GM18517 (cell line): ENCODE measurements at regions not wholly inside any gene's neighbourhood (a gene's known extent, or its start where the extent isn't known, plus 50 kb on each side); places are given as distances from the start of the nearest gene placed in this dataset.
"Not testable (repeated sequence)": the region's sequence is repeated elsewhere in the genome, so short reads cannot be mapped to it uniquely, and the experiment has no call there.

ENCODE experiments used
- ATAC-seq: cut with Tn5 transposase; IDR thresholded peaks from one replicate; pipeline ENCODE4 v1.9.1; 2021; ENCODE audit warnings: mild to moderate bottlenecking, moderate library complexity; ENCODE audit not compliant: unreplicated experiment

- no peak for ATAC-seq
These were observed 449.3 kb downstream of the PRR16 start for GRCh38 chr5:120913396-120913795.

DNA sequence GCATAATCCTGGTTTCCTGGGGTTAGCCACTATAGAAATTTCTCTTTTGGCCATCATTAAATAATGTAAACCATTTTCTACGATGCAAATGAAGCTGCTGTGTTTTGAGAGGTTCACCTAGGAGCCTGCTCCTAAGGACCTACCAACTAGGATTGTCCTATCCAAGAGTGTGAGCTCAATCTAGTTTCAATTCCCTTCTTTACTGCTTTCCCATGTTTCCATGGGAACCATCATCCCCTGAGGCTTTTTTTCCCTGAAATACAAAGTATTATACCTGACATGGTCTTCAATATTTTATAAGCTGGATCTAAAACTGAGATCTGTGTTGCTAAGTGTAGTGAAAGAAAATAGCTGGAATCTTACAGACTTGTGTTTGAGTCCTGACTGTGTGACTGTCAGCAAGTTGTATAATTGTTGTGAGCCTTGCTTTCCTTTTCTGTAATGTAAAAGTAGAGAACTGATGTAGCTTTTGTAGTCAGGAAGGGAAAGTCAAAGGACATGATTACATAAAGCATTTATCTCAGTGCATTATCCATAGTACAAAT is 453.2 kb downstream of the PRR16 start:
- ATAC-seq, result no peak

DNA sequence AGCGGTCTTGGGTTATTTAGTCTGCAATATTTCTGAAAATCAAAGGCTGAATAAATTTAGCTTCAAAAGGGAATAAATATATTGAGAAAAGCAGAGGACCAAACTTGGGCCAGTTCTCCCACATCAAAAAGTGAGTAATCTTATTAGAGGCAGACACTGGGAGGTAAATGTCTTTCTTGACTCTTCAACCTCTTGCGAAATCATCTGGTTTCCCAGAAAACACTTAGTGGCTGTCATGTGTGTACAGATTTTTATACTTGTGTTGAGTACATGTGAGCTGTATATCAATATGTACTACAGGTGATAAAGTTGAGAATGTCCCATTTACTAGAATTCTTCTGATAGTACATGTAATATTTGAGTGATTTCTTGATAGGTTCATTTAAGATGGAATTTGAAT is 454.9 kb downstream of the PRR16 start:
- ATAC-seq, result no peak

- no peak for ATAC-seq
These were observed 458.9 kb downstream of the PRR16 start for GRCh38 chr5:120923026-120923425.

- ATAC-seq, result no peak
These were observed 462.4 kb downstream of the PRR16 start for GRCh38 chr5:120926471-120926870.

GRCh38 chr5:120927950-120928530 is 463.9 kb downstream of the PRR16 start:
- ATAC-seq, result no peak

DNA sequence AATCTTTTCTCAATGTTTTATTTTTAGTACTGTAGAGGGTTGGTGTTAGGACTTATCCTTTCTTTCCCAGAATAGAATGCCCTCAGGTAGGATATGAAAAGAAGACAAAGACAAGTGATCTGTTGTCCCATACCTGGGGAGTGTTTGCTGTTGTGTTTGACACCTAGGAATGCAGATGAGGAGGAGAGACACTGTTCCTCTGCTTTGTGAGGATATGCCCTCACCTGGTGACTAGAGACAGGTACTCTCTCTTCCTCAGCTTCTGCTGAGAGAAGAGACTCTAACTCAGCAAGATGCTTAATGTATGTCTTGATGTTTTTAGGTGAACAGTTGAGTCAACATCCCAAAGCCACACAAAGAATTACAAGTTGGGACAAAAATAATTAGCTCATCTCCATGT is 468.4 kb downstream of the PRR16 start:
- no peak for ATAC-seq

GRCh38 chr5:120934031-120934430 is 469.9 kb downstream of the PRR16 start:
- ATAC-seq, result no peak

GRCh38 chr5:120936652-120937051 is 472.6 kb downstream of the PRR16 start:
- ATAC-seq, result no peak

DNA sequence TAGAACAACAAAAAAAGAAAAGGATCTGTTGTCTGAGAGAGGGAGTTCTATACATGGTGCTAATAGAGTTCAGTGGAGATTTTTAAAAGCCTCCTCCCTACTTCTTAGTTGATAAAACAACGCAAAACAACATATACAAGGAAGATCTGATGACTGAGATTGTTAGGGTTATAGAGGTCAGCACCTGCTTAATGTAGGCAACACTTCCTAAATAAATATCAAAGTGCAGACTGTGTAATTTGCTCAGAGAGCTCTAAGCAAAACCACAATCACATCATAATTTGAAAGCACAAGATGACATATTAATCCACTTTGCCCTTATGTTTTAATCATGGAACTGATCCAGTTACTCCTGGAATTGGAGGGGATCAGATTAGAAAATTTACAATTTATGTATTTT is 474.5 kb downstream of the PRR16 start:
- no peak for ATAC-seq

DNA sequence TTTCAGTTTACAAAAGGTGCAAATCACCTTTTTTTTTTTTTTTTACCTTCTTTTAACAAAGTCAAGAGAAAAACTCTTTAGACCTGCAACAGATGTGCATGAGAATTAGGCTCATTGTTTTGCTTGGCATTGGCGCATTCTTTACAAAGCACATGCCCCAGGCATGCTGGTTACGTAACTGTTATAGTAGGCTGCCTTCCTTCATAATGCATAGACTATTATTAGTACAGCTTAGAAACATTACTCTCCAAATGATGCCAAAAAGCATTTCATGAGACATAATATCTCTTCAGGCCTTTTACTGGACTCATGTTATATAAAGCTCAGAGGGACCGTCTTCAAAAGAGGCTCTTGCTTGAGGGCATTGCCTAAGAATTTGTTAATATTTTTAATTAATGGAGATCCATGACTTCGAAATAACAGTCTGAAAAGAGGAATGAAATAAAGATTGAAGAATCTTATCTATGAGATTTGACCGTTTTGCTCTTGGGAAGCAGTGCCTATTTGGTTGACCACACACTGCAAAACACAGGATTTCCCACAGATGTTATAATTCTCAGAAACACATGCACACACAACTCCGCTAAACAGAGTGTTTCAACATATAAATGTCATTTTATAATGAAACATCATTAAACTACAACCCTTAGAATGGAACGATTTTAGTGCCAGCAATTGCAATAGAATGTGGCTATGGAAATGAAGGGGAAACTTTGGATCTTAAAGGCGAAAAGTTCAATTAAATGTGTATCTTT is 478.7 kb downstream of the PRR16 start:
- ATAC-seq, result no peak

GRCh38 chr5:120949596-120949995 is 485.5 kb downstream of the PRR16 start:
- not testable (repeated sequence) for ATAC-seq

GRCh38 chr5:120953445-120953844 is 489.3 kb downstream of the PRR16 start:
- not testable (repeated sequence) for ATAC-seq

GRCh38 chr5:120954255-120954654 is 490.2 kb downstream of the PRR16 start:
- ATAC-seq, result no peak

- ATAC-seq, result no peak
These were observed 491.7 kb downstream of the PRR16 start for GRCh38 chr5:120955795-120956194.

DNA sequence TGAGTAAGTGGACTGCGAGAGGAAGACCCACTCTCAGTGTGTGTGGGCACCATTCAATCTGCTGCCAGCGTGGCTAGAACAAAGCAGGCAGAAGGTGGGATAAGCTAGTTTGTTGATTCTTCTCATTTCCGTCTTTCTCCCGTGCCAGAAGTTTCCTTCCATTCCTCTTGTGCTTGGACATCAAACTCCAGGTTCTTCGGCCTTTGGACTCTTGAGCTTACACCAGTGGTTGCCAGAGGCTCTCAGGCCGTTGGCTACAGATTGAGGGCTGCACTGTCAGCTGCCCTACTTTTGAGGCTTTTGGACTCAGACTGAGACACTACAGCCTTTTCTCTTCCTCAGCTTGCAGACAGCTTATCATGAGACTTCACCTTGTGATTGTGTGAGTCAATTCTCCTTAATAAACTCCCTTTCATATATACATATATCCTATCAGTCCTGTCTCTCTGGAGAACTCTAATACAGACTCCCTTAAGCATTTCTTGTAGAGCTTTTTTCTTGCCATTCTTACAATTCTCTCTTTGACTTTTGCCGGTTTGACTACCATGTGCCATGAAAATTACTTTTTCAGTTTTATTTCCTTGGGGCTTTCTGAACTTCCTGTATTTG is 494.9 kb downstream of the PRR16 start:
- no peak for ATAC-seq

DNA sequence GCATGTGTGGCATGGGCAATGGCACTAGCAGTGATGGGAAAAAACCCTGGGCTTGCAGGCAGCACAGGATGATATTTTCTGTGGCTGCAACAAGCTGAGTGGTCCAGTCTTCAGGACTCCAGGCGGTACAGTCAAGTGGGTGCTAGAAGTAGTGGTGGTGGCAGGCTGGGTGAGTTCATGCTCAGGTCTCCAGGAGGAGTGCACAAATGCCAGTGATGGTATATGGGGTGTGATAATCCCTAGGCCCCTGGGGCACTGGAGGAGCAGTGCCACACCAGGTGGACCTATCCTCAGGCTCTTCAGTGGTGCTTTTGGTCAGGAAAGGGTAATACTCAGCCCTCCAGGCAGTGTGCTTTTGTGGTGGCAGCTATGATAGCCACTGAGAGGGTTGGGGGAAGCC is 496.4 kb downstream of the PRR16 start:
- ATAC-seq, result no peak

GRCh38 chr5:120967366-120967765 is 503.3 kb downstream of the PRR16 start:
- no peak for ATAC-seq

GRCh38 chr5:120974690-120975089 is 510.6 kb downstream of the PRR16 start:
- no peak for ATAC-seq

DNA sequence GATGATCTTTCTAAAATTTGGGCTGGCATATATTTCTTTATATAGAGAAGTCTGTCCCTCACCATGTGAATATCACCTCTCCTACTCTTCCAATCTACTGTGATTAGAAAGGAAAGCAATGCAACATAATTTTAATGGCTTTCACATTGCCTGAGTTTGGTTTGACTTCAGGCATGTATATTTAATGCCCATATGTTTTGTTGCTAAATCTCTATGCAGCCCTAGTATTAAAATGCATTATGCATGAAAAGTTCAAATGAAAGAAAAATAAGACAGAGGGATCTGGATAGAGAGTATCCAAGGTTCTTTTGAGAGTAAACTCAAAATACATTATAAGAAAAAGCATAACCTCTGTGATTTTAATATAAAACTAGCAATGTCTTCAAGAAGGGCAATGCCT is 518.3 kb downstream of the PRR16 start:
- ATAC-seq, result no peak

GRCh38 chr5:120985526-120985925 is 521.4 kb downstream of the PRR16 start:
- no peak for ATAC-seq

DNA sequence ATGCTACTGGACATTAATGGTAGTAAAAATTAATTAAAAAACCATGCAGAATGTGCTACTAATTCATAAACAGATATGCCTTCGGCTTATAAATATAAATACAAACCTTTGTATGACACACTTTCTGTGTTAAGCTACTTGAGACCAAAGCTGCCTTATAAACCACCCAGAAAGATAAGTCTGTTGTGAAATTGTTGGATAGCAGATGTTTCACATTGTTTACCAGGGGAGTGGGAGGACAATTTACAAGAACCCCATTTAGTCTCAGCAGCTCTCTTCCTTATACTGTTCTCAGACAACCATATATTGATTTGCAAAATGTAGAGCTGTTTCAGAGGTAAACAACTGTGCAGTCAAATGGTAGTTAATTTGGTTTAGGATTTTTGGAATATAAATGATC is 524.4 kb downstream of the PRR16 start:
- no peak for ATAC-seq
